HFF-Myc (cell line): ENCODE measurements at regions not wholly inside any gene's neighbourhood (a gene's known extent, or its start where the extent isn't known, plus 50 kb on each side); places are given as distances from the start of the nearest gene placed in this dataset.

Source experiments
- DNase-seq: peaks from one replicate; pipeline ENCODE4 v3.0.0-alpha.2; 2011; ENCODE audit warnings: low read depth; ENCODE audit errors: extremely low read depth
- H3K4me3 ChIP-seq: replicated peaks from 2 replicates; pipeline ENCODE4 v1.5.1; 2011; ENCODE audit warnings: low read depth, mild to moderate bottlenecking, control low read depth, low read length
- CTCF ChIP-seq: IDR thresholded peaks from 2 replicates; pipeline ENCODE4 v1.5.1; 2012; ENCODE audit warnings: mild to moderate bottlenecking, low read depth, low read length, control low read depth; ENCODE audit errors: missing control alignments

- no peak for DNase-seq
- no peak overlapping the region for H3K4me3 ChIP-seq
- TF ChIP-seq CTCF: no peak
Measured at GRCh38 chr4:137451172-137451825, 81.0 kb downstream of the PCDH18 start.

GRCh38 chr4:137448402-137448801 lies 83.9 kb downstream of the PCDH18 start:
- H3K4me3 ChIP-seq: no peak overlapping the region
- DNase-seq: no peak
- TF ChIP-seq CTCF: no peak

- no peak for TF ChIP-seq CTCF
- DNase-seq: no peak
- H3K4me3 ChIP-seq: no peak overlapping the region
Measured at GRCh38 chr4:137446071-137446470, 86.2 kb downstream of the PCDH18 start.

GRCh38 chr4:137443031-137443800 lies 89.1 kb downstream of the PCDH18 start:
- TF ChIP-seq CTCF: no peak
- no peak for DNase-seq
- H3K4me3 ChIP-seq: no peak overlapping the region

- no peak for TF ChIP-seq CTCF
Measured at GRCh38 chr4:137432446-137433311, 99.6 kb downstream of the PCDH18 start.

GRCh38 chr4:137430171-137430570 lies 102.1 kb downstream of the PCDH18 start:
- DNase-seq: no peak
- no peak for TF ChIP-seq CTCF
- H3K4me3 ChIP-seq: no peak overlapping the region

More at GRCh38 chr4:137432446-137433311, 99.6 kb downstream of the PCDH18 start:
- no peak overlapping the region for H3K4me3 ChIP-seq
- no peak for DNase-seq
